IMR-90 (cell line): ENCODE measurements at regions not wholly inside any gene's neighbourhood (a gene's known extent, or its start where the extent isn't known, plus 50 kb on each side); places are given as distances from the start of the nearest gene placed in this dataset.

ENCODE experiments used
- ATAC-seq: fragments of 200-7000 bp; cut with Tn5 transposase; 2 replicates; pipeline ENCODE4 v1.9.1; 2020; ENCODE audit warnings: low read depth, mild to moderate bottlenecking, moderate library complexity
- BruUV-seq: library from RNA; stranded (reverse); fragments of 400-500 nt; replicated peaks from 2 replicates; lab custom pipeline; 2021; lab: Mats Ljungman, UMichigan
- CTCF ChIA-PET: fragments of 300-600 bp; formaldehyde crosslinking; extraction: SDS; loops from one replicate; lab custom pipeline; 2021; ENCODE audit warnings: antibody characterized with exemption; lab: Yijun Ruan, JAX
- POLR2A ChIA-PET: fragments of 300-600 bp; sonication (Branson Sonifier 250); formaldehyde crosslinking; loops from one replicate; lab custom pipeline; 2022; ENCODE audit warnings: antibody characterized with exemption; ENCODE audit not compliant: unreplicated experiment; lab: Charles Lee
- DNase-seq: peaks from one replicate; pipeline ENCODE4 v3.0.0; 2013
- H2AFZ ChIP-seq: replicated peaks from 2 replicates; pipeline ENCODE3; 2013; ENCODE audit warnings: low read length, mild to moderate bottlenecking; ENCODE audit not compliant: poor library complexity
- H2AK5ac ChIP-seq: 2 replicates; pipeline ENCODE4 v1.6.1; 2013; ENCODE audit warnings: low read depth, low read length, inconsistent platforms
- H2AK9ac ChIP-seq: replicated peaks from 2 replicates; pipeline ENCODE3; 2013; ENCODE audit warnings: mild to moderate bottlenecking, low read depth, low read length, moderate library complexity; ENCODE audit not compliant: poor library complexity
- H2BK120ac ChIP-seq: 2 replicates; pipeline ENCODE4 v1.6.1; 2013; ENCODE audit warnings: low read depth, low read length, inconsistent platforms
- H2BK15ac ChIP-seq: 3 replicates; pipeline ENCODE4 v1.6.1; 2013; ENCODE audit warnings: low read depth, low read length, inconsistent platforms
- H2BK20ac ChIP-seq: 2 replicates; pipeline ENCODE4 v1.6.1; 2013; ENCODE audit warnings: low read depth, mild to moderate bottlenecking, inconsistent platforms, low read length, moderate library complexity
- H2BK5ac ChIP-seq: 2 replicates; pipeline ENCODE4 v1.6.1; 2013; ENCODE audit warnings: mild to moderate bottlenecking, low read depth, low read length, inconsistent platforms; ENCODE audit not compliant: poor library complexity, severe bottlenecking
- H3K14ac ChIP-seq: replicated peaks from 2 replicates; pipeline ENCODE4 v1.6.1; 2013; ENCODE audit warnings: low read depth, low read length, inconsistent platforms
- H3K18ac ChIP-seq: 2 replicates; pipeline ENCODE4 v1.6.1; 2013; ENCODE audit warnings: low read depth, low read length, control low read depth
- H3K23ac ChIP-seq: 2 replicates; pipeline ENCODE4 v1.6.1; 2013; ENCODE audit warnings: low read depth, low read length, inconsistent platforms
- H3K27ac ChIP-seq: 2 replicates; pipeline ENCODE4 v1.5.1; 2013; ENCODE audit warnings: mild to moderate bottlenecking, control low read depth, low read length; ENCODE audit not compliant: insufficient read depth
- H3K27me3 ChIP-seq: 2 replicates; pipeline ENCODE4 v1.6.1; 2013; ENCODE audit warnings: low read length; ENCODE audit not compliant: control insufficient read depth, insufficient read depth
- H3K36me3 ChIP-seq: 2 replicates; pipeline ENCODE4 v1.6.1; 2013; ENCODE audit warnings: low read length, mixed read lengths; ENCODE audit not compliant: control insufficient read depth, insufficient read depth
- H3K4ac ChIP-seq: 2 replicates; pipeline ENCODE4 v1.6.1; 2013; ENCODE audit warnings: low read depth, low read length, inconsistent platforms
- H3K4me1 ChIP-seq: 2 replicates; pipeline ENCODE4 v1.6.1; 2013; ENCODE audit warnings: low read length, mixed read lengths; ENCODE audit not compliant: control insufficient read depth, insufficient read depth
- H3K4me2 ChIP-seq: 2 replicates; pipeline ENCODE4 v1.6.1; 2013; ENCODE audit warnings: low read depth, mild to moderate bottlenecking, control low read depth, low read length, moderate library complexity
- H3K4me3 ChIP-seq: 2 replicates; pipeline ENCODE4 v1.5.1; 2013; ENCODE audit warnings: low read depth, mild to moderate bottlenecking, control low read depth, low read length, moderate library complexity; ENCODE audit not compliant: insufficient read depth
- H3K56ac ChIP-seq: 2 replicates; pipeline ENCODE4 v1.6.1; 2013; ENCODE audit warnings: low read length, inconsistent platforms; ENCODE audit not compliant: insufficient read depth; ENCODE audit errors: extremely low read depth
- H3K79me1 ChIP-seq, 2 experiments: 2 replicates each; pipeline ENCODE4 v1.6.1; 2013; ENCODE audit warnings: low read length in 2 of 2, inconsistent platforms in 1 of 2, low read depth in 1 of 2
- H3K9ac ChIP-seq: 2 replicates; pipeline ENCODE4 v1.6.1; 2013; ENCODE audit warnings: low read depth, low read length, control low read depth
- H3K9me1 ChIP-seq: 2 replicates; pipeline ENCODE4 v1.6.1; 2013; ENCODE audit warnings: low read length, inconsistent platforms; ENCODE audit not compliant: insufficient read depth
- H3K9me3 ChIP-seq: 2 replicates; pipeline ENCODE4 v1.6.1; 2013; ENCODE audit warnings: low read length; ENCODE audit not compliant: control insufficient read depth, insufficient read depth
- H4K20me1 ChIP-seq: 2 replicates; pipeline ENCODE4 v1.6.1; 2013; ENCODE audit warnings: low read length, inconsistent platforms; ENCODE audit not compliant: insufficient read depth
- H4K5ac ChIP-seq: 2 replicates; pipeline ENCODE4 v1.6.1; 2013; ENCODE audit warnings: mild to moderate bottlenecking, low read depth, low read length, control low read depth
- H4K8ac ChIP-seq, 2 experiments: 2 replicates each; pipeline ENCODE4 v1.6.1; 2013; ENCODE audit warnings: low read depth in 2 of 2, low read length in 2 of 2, control low read depth in 1 of 2, inconsistent platforms in 1 of 2
- H4K91ac ChIP-seq: 2 replicates; pipeline ENCODE4 v1.6.1; 2013; ENCODE audit warnings: low read depth, low read length, inconsistent platforms; ENCODE audit not compliant: insufficient read depth
- BHLHE40 ChIP-seq: fragments of 150-350 bp; IDR thresholded peaks from 2 replicates; pipeline ENCODE4 v1.6.1; 2016; ENCODE audit warnings: mild to moderate bottlenecking, low read depth, low read length
- CEBPB ChIP-seq: IDR thresholded peaks from 2 replicates; pipeline ENCODE4 v1.6.1; 2012; ENCODE audit warnings: low read depth, low read length, improper control_type of control experiment
- CHD1 ChIP-seq: IDR thresholded peaks from 2 replicates; pipeline ENCODE4 v1.6.1; 2012; ENCODE audit warnings: low read depth, low read length, improper control_type of control experiment
- FOS ChIP-seq: fragments of 150-350 bp; IDR thresholded peaks from 2 replicates; pipeline ENCODE4 v1.6.1; 2016; ENCODE audit warnings: low read depth, low read length
- MAFK ChIP-seq: IDR thresholded peaks from 2 replicates; pipeline ENCODE4 v1.6.1; 2012; ENCODE audit warnings: low read depth, low read length, improper control_type of control experiment
- MAZ ChIP-seq: IDR thresholded peaks from 2 replicates; pipeline ENCODE4 v1.6.1; 2012; ENCODE audit warnings: low read depth, mild to moderate bottlenecking, low read length, improper control_type of control experiment, moderate library complexity, borderline replicate concordance
- MXI1 ChIP-seq: IDR thresholded peaks from 2 replicates; pipeline ENCODE4 v1.6.1; 2012; ENCODE audit warnings: low read depth, mild to moderate bottlenecking, low read length, moderate library complexity, borderline replicate concordance
- NFE2L2 ChIP-seq: fragments of 150-350 bp; IDR thresholded peaks from 2 replicates; pipeline ENCODE4 v1.6.1; 2016; ENCODE audit warnings: low read depth, mild to moderate bottlenecking, low read length
- POLR2A ChIP-seq: IDR thresholded peaks from 2 replicates; pipeline ENCODE4 v1.6.1; 2012; ENCODE audit warnings: mild to moderate bottlenecking, low read depth, low read length
- RAD21 ChIP-seq: IDR thresholded peaks from 2 replicates; pipeline ENCODE4 v1.6.1; 2012; ENCODE audit warnings: low read length, improper control_type of control experiment
- RCOR1 ChIP-seq: IDR thresholded peaks from 2 replicates; pipeline ENCODE4 v1.6.1; 2012; ENCODE audit warnings: mild to moderate bottlenecking, low read length, improper control_type of control experiment; ENCODE audit not compliant: insufficient replicate concordance
- RFX5 ChIP-seq: IDR thresholded peaks from 2 replicates; pipeline ENCODE4 v1.8.0; 2012; ENCODE audit warnings: low read depth, mild to moderate bottlenecking, low read length, moderate library complexity
- SMC3 ChIP-seq: fragments of 150-350 bp; IDR thresholded peaks from 2 replicates; pipeline ENCODE4 v1.6.1; 2016; ENCODE audit warnings: low read depth, mild to moderate bottlenecking, antibody characterized with exemption, low read length, moderate library complexity
- USF2 ChIP-seq: fragments of 150-350 bp; IDR thresholded peaks from 2 replicates; pipeline ENCODE4 v1.6.1; 2017; ENCODE audit warnings: mild to moderate bottlenecking, antibody characterized with exemption, low read length, low read depth
- WGBS, 2 experiments: methylation state at CpG; one replicate each; pipeline versions ENCODE4 v1.1.5 to v1.1.7; 2013; ENCODE audit warnings: missing lambda C conversion rate in 2 of 2; ENCODE audit not compliant: insufficient read length in 1 of 2; ENCODE audit errors: extremely low coverage in 2 of 2; 5-methylcytosine and 5-hydroxymethylcytosine counted together
- dilution Hi-C: fragments of 300-500 bp; cut with HindIII; formaldehyde crosslinking; loops from one replicate; pipeline ENCODE4 v1.14.3; 2018; ENCODE audit warnings: low sequenced_read_pairs; ENCODE audit not compliant: unreplicated experiment
- in situ Hi-C: fragments of 300-500 bp; cut with MboI; formaldehyde crosslinking; loops from 3 replicates; pipeline ENCODE4 v1.14.3; 2019; ENCODE audit warnings: low sequenced_read_pairs, inconsistent platforms, mixed read lengths
- intact Hi-C: fragments of 100-400 bp; cut with micrococcal nuclease; formaldehyde crosslinking; loops from 2 replicates; pipeline ENCODE4 v1.10.0; 2022
- TF ChIP-seq, protein P1 (sequence below): conservative IDR thresholded peaks from 2 replicates; pipeline ENCODE4 v1.5.1; 2012; ENCODE audit warnings: mild to moderate bottlenecking, low read depth, low read length, improper control_type of control experiment
- TF ChIP-seq, protein P2 (sequence below): fragments of 150-350 bp; IDR thresholded peaks from 2 replicates; pipeline ENCODE4 v1.6.1; 2016; ENCODE audit warnings: low read depth, mild to moderate bottlenecking, low read length, moderate library complexity, borderline replicate concordance

DNA sequence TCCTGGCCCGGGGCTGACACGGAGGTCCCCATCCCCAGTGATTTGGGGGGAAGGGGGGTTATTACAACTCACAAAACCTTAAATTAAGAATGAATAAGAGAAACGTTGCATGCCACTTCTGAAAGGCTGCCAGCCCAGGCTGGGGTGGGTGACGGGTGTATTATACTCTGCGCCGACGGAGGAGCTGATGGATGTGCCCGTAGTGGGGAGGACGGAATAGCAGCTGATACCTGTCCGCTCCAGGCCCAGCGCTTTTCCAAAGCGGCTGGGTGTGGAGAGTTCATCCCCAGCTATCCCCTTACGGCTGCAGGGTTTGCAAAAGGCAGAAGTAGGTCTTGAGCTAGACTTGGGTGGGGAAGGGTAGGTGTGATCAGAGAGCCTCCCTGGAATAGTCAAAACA, 63.8 kb upstream of the CASZ1 start:
- no peak overlapping the region for H3K14ac ChIP-seq
- BruUV-seq = no TSS peak
- ATAC-seq = no peak
- WGBS, 2 experiments = no CpG with 5 or more reads among the region's 13 CpGs
- no peak overlapping the region for H2BK15ac ChIP-seq
- H3K9ac ChIP-seq = no peak overlapping the region
- no peak for DNase-seq
- TF ChIP-seq POLR2A (no peak), RCOR1 (no peak), SMC3 (no peak), CHD1 (no peak), MXI1 (no peak), USF2 (no peak), BHLHE40 (no peak), CEBPB (no peak), RFX5 (no peak), MAZ (no peak), FOS (no peak), RAD21 (no peak), MAFK (no peak), NFE2L2 (no peak)
- TF ChIP-seq, protein P1, sequence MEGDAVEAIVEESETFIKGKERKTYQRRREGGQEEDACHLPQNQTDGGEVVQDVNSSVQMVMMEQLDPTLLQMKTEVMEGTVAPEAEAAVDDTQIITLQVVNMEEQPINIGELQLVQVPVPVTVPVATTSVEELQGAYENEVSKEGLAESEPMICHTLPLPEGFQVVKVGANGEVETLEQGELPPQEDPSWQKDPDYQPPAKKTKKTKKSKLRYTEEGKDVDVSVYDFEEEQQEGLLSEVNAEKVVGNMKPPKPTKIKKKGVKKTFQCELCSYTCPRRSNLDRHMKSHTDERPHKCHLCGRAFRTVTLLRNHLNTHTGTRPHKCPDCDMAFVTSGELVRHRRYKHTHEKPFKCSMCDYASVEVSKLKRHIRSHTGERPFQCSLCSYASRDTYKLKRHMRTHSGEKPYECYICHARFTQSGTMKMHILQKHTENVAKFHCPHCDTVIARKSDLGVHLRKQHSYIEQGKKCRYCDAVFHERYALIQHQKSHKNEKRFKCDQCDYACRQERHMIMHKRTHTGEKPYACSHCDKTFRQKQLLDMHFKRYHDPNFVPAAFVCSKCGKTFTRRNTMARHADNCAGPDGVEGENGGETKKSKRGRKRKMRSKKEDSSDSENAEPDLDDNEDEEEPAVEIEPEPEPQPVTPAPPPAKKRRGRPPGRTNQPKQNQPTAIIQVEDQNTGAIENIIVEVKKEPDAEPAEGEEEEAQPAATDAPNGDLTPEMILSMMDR = no peak
- TF ChIP-seq, protein P2, sequence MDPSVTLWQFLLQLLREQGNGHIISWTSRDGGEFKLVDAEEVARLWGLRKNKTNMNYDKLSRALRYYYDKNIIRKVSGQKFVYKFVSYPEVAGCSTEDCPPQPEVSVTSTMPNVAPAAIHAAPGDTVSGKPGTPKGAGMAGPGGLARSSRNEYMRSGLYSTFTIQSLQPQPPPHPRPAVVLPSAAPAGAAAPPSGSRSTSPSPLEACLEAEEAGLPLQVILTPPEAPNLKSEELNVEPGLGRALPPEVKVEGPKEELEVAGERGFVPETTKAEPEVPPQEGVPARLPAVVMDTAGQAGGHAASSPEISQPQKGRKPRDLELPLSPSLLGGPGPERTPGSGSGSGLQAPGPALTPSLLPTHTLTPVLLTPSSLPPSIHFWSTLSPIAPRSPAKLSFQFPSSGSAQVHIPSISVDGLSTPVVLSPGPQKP = no peak
- POLR2A ChIA-PET = no interaction called here
- no peak overlapping the region for H4K91ac ChIP-seq
- intact Hi-C loops = loop anchor here (10.0 kb wide), 1 partner anchor 165 kb away; no protein-coding TSS in a partner anchor
- no peak overlapping the region for H4K8ac ChIP-seq
- no peak overlapping the region for H2AK9ac ChIP-seq
- H3K9me3 ChIP-seq = no peaks in the 10 kb centered on the region; the same call in 1 of the 2 replicates
- H2BK120ac ChIP-seq = no peak overlapping the region
- H3K79me1 ChIP-seq = no peaks in the 10 kb centered on the region
- no peak overlapping the region for H2AFZ ChIP-seq
- H3K27me3 ChIP-seq = peaks cover 62% of the 10 kb centered on the region
- in situ Hi-C loops = no loop called here
- H2BK20ac ChIP-seq = no peak overlapping the region
- H3K18ac ChIP-seq = no peak overlapping the region
- no peaks in the 10 kb centered on the region for H3K9me1 ChIP-seq
- H3K4me2 ChIP-seq = no peak overlapping the region
- H3K4ac ChIP-seq = no peak overlapping the region
- H3K56ac ChIP-seq = no peak overlapping the region
- H3K27ac ChIP-seq = no peak overlapping the region
- no peak overlapping the region for H3K4me3 ChIP-seq
- dilution Hi-C loops = no loop called here
- H3K23ac ChIP-seq = no peak overlapping the region
- H3K36me3 ChIP-seq = no peaks in the 10 kb centered on the region
- H2AK5ac ChIP-seq = no peak overlapping the region
- H2BK5ac ChIP-seq = no peak overlapping the region
- CTCF ChIA-PET = interaction anchor here (1.1 kb wide), 1 partner anchor 353 kb away, joined by 5 read pairs; no protein-coding TSS in a partner anchor
- H4K20me1 ChIP-seq = no peaks in the 10 kb centered on the region
- H4K5ac ChIP-seq = no peak overlapping the region
- no peaks in the 10 kb centered on the region for H3K4me1 ChIP-seq
